ENCODE measurements at regions not wholly inside any gene's neighbourhood (a gene's known extent, or its start where the extent isn't known, plus 50 kb on each side); places are given as distances from the start of the nearest gene placed in this dataset.
"Not testable (repeated sequence)": the region's sequence is repeated elsewhere in the genome, so short reads cannot be mapped to it uniquely, and the experiment has no call there.

DNA sequence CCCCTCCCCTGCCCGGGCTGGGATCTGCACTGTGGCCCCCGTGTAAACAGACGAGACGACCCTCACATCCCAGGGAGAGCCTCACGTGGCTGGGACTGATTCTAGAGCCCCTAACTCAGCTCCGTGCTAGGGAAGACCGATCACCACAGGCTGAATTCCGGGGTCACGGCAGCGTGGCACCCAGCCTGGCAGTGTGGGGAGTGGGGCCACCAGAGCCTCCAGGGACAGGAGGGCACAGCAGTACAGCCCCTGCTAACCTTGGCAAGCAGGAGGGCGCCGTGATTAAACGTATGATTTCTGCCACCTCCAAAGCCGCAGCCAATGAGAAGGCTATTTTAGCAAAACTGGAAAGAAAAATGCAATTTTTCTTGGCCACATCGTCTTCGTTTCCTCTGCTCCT lies 188.3 kb downstream of the NPIPB11 start:
- H3K4me3 Mint-ChIP-seq, H3K27ac Mint-ChIP-seq, ATAC-seq, H3K9me3 Mint-ChIP-seq, DNase-seq, H3K4me1 Mint-ChIP-seq, H3K27me3 Mint-ChIP-seq: not testable (repeated sequence)
- H3K36me3 Mint-ChIP-seq (ENCODE audit: low read depth), result peaks cover 14% of the 10 kb centered on the region

DNA sequence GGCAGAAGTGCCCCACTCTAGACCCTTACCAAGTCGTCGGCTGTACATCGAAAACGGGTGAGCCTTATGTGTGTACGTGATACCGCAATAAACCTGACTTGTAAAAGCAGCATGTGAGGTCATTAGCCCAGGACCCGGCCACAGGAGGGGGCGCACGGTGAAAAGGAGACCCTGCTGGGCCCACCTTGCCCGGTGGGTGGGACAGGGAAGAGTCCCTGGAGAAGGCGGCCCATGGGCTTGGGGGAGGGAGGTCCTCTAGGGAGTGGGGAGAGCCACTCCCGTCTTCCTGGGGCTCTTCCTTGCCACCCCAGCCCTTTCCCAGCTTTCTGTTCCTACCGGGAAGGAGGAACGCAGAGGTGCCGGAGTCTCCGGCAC lies 188.8 kb downstream of the NPIPB11 start:
- not testable (repeated sequence) for H3K4me1 Mint-ChIP-seq, H3K4me3 Mint-ChIP-seq, H3K27ac Mint-ChIP-seq, ATAC-seq, DNase-seq, H3K27me3 Mint-ChIP-seq, H3K9me3 Mint-ChIP-seq
- peaks cover 14% of the 10 kb centered on the region for H3K36me3 Mint-ChIP-seq (ENCODE audit: low read depth)

DNA sequence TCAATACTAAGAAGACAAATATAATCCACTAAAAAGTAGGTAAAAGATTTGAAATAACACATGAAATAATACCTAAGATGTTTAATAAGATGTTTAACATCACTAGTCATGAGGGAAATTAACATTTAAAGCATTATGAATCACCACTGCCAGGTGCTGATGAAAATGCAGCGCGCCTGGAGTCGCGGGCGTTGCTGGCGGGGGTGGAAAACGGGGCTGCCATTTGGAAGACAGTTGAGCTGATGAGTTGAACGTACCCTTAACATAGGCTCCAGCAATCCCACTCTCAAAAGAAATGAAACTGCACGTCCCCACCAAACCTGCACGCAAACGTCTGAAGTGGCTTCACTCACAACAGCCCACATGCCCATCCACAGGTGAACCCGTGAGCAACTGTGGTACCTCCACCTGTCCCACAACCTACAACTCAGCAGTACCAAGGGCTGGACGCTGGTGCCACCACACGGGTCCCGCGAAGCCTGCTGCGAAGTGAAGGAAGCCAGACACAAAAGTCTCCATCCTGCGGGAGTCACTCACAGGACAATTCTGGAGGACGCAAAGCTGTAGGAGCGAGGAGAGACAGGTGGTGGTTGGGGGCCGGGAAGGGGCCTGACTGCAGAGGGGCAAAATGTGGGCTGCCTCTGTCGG lies 189.3 kb downstream of the NPIPB11 start:
- not testable (repeated sequence) for H3K9me3 Mint-ChIP-seq, H3K27ac Mint-ChIP-seq, H3K27me3 Mint-ChIP-seq, H3K4me1 Mint-ChIP-seq, H3K4me3 Mint-ChIP-seq, DNase-seq, ATAC-seq
- H3K36me3 Mint-ChIP-seq (ENCODE audit: low read depth), result peaks cover 14% of the 10 kb centered on the region

DNA sequence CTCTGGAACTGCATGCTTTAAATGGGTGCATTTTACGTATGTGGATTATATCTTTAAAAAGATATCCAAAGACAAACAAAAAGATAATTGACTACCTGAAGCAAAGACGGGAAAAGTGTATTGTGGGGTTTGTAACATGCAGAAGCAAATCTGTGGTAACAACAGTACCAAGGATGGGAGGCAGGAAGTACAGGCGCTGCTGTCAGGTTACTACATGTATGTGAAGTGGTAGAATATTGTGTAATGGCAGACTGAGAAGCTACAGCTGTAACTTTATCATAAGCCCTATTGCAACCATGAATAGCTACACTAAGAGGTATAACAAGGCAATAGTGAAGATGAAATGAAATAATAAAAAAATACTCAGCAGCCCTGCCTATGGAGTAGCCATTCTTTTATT lies 192.7 kb downstream of the NPIPB11 start:
- H3K4me1 Mint-ChIP-seq; H3K27me3 Mint-ChIP-seq; H3K36me3 Mint-ChIP-seq (ENCODE audit: low read depth); DNase-seq; H3K4me3 Mint-ChIP-seq; H3K27ac Mint-ChIP-seq; ATAC-seq; H3K9me3 Mint-ChIP-seq: not testable (repeated sequence)

DNA sequence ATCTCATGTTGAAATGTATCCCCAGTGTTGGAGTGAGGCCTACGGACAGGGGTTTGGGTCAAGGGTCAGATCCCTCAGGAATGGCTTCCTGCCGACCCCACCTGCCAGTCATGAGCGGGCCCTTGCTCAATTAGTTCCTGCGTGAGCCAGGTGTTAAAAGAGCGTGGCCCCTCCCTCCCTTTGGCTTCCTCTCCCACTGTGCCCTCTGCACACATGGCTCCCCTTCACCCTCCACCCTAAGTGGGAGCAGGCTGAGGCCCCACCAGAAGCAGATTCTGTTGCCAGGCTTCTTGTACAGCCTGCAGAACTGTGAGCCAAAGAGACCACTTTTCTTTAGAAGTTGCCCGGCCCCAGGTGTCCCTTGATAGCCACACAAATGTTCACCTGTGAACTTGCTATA lies 193.3 kb downstream of the NPIPB11 start:
- not testable (repeated sequence) for DNase-seq; H3K36me3 Mint-ChIP-seq (ENCODE audit: low read depth); H3K4me1 Mint-ChIP-seq; H3K27me3 Mint-ChIP-seq; H3K27ac Mint-ChIP-seq; ATAC-seq; H3K4me3 Mint-ChIP-seq; H3K9me3 Mint-ChIP-seq

DNA sequence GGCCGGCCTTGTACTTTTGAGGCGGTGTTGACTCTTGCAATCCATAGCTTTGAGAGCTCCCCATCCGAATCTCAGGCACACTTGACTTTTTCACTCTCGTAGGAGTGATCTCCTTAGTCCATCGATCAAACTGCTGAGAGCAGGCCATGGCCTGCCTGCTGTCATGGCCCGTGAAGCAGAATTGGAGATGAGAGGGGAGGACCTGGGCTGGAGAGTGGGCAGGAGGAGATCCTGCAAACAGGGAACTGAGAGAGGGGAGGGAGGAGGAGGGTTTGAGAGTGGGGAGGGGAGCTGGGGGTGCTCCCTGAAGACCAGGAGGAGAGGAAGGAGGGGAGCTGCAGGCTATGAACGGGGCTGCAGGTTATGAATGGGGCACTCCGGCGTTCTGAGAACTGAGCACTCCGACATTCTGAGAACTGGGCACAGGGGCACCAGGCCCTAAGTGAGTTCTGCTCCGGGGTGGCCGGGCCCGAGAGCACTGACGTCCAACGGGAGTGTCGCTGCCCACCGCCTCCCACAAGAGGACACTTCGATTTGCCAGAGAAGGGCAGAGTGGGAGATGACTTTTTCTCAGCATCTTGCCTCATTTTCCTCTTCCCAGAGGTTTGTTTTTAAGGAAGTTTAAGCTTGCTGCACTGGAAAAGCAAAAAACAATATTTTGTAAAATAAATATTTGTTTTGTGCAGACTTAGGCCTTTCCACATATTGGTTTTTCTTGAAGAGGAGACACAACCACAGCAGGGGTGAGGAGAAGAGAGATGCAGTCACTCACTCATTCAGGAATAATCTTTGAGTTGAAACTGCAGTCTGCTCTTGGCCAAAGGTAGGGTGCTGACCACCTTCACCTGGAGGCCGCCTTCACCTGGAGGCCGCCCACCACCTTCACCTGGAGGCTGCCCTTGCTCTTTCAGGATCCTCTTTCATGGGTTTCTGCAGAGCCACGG lies 194.2 kb downstream of the NPIPB11 start:
- H3K36me3 Mint-ChIP-seq (ENCODE audit: low read depth); H3K9me3 Mint-ChIP-seq; H3K27ac Mint-ChIP-seq; H3K4me1 Mint-ChIP-seq; H3K4me3 Mint-ChIP-seq; ATAC-seq; H3K27me3 Mint-ChIP-seq; DNase-seq: not testable (repeated sequence)

DNA sequence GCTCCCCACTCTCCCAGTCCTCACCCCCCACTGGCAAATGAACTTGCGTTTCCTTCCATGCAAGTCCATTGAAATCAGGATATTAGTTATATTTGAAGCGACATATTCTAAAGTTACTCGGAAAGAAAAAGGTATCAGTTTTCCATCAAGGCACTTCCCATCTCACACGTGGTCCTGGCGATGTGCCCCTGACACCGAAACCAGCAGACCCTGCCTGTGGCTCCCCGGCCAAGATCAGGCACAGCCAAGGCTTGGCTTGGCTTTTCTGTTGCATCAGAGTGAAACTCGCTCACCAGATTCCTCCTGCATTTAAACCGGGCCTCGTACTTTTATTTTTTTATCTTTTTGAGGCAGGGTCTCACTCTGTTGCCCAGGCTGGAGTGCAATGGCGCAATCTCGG lies 195.1 kb downstream of the NPIPB11 start:
- H3K4me3 Mint-ChIP-seq; H3K9me3 Mint-ChIP-seq; H3K27me3 Mint-ChIP-seq; H3K36me3 Mint-ChIP-seq (ENCODE audit: low read depth); H3K4me1 Mint-ChIP-seq; ATAC-seq; DNase-seq; H3K27ac Mint-ChIP-seq: not testable (repeated sequence)

DNA sequence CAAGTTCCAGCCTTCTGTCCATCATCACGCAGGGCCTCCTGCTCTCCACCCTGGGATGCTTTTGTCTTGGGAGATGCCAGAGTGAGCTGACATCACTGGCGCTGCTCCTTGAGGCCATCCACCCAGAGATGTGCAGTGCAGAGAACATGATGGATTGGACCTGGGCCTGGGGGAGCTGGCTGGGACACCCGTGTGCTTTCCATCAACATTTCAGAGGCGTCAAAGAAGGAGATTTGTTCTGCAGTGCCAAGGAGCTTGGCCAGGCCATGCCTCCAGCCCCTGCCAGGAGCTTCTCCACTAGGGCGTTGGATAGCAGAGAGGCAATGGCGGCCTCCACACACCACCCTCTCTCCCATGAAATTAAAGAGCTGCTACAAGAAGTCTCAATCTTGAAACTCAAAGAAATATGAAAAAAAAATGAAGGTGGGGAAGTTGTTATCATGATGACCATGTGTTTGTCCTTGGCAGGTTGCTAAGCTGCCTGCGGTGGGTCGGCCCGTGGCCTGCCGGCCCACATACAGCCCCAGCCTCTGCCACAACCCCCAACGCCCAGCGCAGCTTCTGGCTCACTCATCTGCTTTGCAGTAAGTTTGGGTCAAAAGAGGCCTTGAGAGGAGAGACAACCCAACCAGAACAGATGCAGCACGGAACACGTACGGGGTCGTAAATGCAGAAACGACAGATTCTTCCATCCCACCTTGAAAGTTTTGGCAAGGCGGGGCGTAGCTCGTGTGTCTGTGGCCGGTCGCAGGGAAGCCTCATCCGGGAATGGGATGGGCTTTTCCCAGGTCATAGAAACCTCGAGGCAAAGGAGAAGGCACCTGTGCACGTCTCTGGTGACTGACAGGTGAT lies 196.0 kb downstream of the NPIPB11 start:
- DNase-seq; ATAC-seq; H3K27me3 Mint-ChIP-seq; H3K36me3 Mint-ChIP-seq (ENCODE audit: low read depth); H3K27ac Mint-ChIP-seq; H3K4me3 Mint-ChIP-seq; H3K4me1 Mint-ChIP-seq; H3K9me3 Mint-ChIP-seq: not testable (repeated sequence)

DNA sequence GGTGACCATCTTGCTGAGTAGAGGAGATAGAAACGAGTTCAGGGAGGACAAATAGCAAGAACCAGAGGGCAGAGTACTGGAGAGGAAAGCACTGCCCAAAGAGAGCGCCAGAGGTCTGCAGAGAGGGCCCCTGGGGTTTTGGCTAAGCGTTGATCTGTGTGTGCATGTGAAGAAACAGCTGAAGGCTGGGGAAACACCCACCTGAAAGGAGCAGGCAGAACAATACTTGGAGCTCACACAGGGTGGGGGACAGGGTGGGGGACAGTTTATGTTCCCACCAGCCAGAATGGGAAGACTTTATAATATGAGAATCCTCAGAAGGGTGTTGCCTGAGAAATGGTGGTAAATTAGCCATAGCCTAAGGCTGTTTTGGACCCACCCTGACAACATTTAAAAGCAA lies 200.4 kb downstream of the NPIPB11 start:
- H3K4me1 Mint-ChIP-seq; ATAC-seq; H3K36me3 Mint-ChIP-seq (ENCODE audit: low read depth): not testable (repeated sequence)

DNA sequence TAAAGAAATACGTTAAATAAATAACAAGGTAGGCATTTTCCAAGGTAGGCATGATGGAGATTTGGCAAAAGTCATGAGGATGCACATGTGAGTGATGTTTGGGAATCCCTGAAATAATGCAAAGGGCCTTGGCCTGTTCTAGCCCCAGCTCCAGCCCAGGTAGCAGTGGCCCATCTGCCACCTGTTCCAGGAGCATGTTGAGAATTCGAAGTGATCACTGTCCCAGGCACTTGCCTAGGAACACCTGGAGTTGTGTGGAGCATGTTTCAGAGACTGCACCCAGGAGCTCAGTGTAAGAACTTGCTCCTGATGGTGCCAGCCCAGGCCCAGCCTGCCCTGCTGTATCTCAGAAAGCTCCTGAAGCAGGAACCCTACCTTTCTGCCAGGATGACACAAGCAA lies 201.4 kb downstream of the NPIPB11 start:
- H3K4me3 Mint-ChIP-seq; H3K27ac Mint-ChIP-seq; H3K36me3 Mint-ChIP-seq (ENCODE audit: low read depth); H3K9me3 Mint-ChIP-seq; ATAC-seq; DNase-seq; H3K4me1 Mint-ChIP-seq; H3K27me3 Mint-ChIP-seq: not testable (repeated sequence)

More for the DNA sequence above, 200.4 kb downstream of the NPIPB11 start:
- H3K4me3 Mint-ChIP-seq, H3K27ac Mint-ChIP-seq, H3K27me3 Mint-ChIP-seq, H3K9me3 Mint-ChIP-seq, DNase-seq: not testable (repeated sequence)

DNA sequence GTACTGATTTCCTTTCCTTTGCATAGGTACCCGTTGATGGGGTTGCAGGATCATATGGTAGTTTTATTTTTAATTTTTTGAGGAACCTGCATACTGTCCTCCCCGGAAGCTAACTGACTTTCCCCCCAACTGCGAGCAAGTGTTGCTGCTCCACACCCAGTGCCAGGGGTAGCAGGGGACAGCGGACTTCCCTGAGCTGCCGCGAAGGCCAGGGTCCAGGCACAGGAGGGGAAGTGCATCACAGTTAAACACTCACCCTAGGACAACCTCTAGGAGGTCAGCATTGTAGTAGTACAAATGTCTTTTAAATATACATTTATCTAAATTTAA lies 201.7 kb downstream of the NPIPB11 start:
- DNase-seq, result no peak
- H3K4me1 Mint-ChIP-seq, result no peaks in the 10 kb centered on the region
- no peak overlapping the region for H3K27ac Mint-ChIP-seq
- H3K36me3 Mint-ChIP-seq (ENCODE audit: low read depth), result peaks cover 9% of the 10 kb centered on the region
- peaks cover 7% of the 10 kb centered on the region for H3K9me3 Mint-ChIP-seq
- H3K27me3 Mint-ChIP-seq, result no peaks in the 10 kb centered on the region
- H3K4me3 Mint-ChIP-seq, result no peak overlapping the region
- ATAC-seq, result no peak

DNA sequence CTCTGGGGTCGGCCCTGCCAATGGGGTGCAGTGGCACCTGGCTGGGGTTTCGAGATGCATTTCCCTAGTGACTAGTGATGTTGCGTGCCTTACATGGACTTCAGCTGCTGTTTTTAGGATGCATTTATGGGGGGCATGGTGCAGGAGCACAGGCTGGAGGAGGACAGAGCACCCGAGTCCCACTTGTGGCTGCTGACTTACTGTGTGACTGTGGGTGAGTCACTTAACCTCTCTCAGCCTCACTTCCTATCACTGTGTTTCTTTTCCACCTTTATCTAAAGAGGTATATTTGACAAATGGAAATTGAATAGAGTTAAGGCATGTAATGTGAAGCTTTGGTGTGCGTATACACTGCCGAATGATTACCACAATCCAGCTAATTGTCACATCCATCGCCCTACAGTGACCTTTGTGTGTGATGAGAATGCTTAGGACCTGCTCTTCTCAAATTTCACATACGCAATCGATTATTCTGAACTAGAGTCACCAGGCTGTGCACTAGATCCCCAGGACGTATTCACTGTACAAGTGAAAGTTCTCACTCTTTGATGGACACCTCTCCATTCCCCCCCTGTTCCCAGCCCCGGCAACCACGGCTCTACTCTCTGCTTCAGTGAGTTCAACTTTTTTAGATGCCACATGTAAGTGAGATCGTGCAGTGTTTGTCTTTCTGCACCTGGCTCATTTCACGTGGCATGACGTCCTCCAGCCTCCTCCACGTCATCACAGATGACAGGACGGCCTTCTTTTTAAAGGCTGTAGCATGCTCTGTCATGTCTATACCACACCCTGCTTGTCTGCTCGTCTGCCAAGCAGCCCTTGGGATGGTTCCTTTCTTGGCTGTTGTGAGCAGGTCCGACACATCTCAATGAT lies 202.3 kb downstream of the NPIPB11 start:
- H3K27ac Mint-ChIP-seq; H3K4me1 Mint-ChIP-seq; H3K4me3 Mint-ChIP-seq; H3K27me3 Mint-ChIP-seq; ATAC-seq; H3K36me3 Mint-ChIP-seq (ENCODE audit: low read depth); DNase-seq; H3K9me3 Mint-ChIP-seq: not testable (repeated sequence)

DNA sequence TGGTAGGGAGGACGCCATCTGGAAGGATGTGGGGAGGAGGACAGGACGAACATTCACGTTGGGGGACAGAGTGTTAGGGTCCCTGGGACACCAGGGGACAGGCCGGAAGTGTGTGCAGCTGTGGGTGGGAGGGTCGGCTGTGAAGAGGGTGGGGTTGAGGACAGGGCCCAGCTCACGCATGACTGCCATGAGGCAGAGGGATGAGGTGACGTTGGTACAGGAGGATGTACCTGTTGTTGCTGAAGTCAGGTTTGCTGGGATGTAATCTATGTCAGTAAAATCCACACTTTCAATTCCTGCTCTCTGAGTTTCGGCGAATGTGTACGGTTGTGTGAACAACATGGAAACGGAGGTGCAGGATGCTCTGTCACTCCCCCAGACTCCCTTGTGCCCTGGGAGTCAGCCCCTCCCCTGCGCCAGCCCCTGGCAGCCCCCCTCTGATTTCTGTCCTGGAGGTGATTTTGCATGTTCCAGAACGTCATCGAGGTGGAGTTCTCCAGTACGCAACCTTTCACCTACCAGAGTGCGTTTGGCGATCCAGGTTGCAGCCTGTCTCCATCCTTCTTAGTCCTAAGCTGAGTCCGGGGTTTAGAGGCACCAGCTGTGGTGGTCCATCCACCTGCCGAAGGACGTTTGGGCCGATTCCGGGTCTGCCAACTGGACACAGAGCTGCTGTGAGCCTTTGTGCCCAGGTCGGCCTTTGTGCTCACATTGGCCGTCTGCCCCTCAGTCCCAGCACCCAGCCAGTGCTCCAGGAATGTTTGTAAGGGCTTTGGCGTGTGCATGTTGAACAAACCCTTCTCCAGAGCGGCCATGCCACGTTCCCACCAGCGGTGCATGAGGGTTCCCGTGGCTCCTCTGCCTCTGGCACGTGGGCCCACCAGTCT lies 203.2 kb downstream of the NPIPB11 start:
- not testable (repeated sequence) for H3K27ac Mint-ChIP-seq, ATAC-seq, H3K9me3 Mint-ChIP-seq

More for the DNA sequence above, 203.2 kb downstream of the NPIPB11 start:
- H3K36me3 Mint-ChIP-seq (ENCODE audit: low read depth); H3K4me1 Mint-ChIP-seq; H3K27me3 Mint-ChIP-seq; DNase-seq; H3K4me3 Mint-ChIP-seq: not testable (repeated sequence)
